ENCODE measurements at regions not wholly inside any gene's neighbourhood (a gene's known extent, or its start where the extent isn't known, plus 50 kb on each side); places are given as distances from the start of the nearest gene placed in this dataset.

- TF ChIP-seq, protein P1, sequence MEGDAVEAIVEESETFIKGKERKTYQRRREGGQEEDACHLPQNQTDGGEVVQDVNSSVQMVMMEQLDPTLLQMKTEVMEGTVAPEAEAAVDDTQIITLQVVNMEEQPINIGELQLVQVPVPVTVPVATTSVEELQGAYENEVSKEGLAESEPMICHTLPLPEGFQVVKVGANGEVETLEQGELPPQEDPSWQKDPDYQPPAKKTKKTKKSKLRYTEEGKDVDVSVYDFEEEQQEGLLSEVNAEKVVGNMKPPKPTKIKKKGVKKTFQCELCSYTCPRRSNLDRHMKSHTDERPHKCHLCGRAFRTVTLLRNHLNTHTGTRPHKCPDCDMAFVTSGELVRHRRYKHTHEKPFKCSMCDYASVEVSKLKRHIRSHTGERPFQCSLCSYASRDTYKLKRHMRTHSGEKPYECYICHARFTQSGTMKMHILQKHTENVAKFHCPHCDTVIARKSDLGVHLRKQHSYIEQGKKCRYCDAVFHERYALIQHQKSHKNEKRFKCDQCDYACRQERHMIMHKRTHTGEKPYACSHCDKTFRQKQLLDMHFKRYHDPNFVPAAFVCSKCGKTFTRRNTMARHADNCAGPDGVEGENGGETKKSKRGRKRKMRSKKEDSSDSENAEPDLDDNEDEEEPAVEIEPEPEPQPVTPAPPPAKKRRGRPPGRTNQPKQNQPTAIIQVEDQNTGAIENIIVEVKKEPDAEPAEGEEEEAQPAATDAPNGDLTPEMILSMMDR (conservative IDR thresholded peaks at IDR 0.05; ENCODE audit: low read depth, low read length), result no peak
- no peak overlapping the region for H3K4me3 ChIP-seq (ENCODE audit: low read depth, low read length)
- peak; percentile 64 for DNase-seq (ENCODE audit: low read depth)
Measured at GRCh38 chr17:59451706-59452105, 113.7 kb upstream of the DHX40 start.

GRCh38 chr17:59454633-59455105 lies 110.7 kb upstream of the DHX40 start:
- DNase-seq (ENCODE audit: low read depth), result no peak
- TF ChIP-seq, protein P1 (conservative IDR thresholded peaks at IDR 0.05; ENCODE audit: low read depth, low read length), result no peak

DNA sequence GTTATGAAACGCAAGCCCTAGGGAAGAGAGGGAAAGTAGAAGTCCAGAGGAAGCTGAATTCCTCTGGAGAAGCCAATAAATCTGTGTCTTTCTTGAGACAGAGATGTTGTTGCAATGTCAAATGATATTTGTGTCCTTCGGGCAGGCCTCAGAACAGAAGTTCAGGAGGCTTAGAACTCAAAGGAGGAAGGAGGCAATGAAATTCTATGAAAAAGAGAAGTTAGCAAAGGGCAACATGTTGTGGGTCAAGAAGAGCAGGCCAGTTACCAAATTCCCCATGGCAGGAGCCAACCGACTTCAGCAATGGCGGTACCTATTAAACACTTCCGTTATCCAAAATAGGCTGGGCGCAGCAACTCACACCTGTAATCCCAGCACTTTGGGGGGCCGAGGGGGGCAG lies 109.0 kb upstream of the DHX40 start:
- TF ChIP-seq, protein P1 (conservative IDR thresholded peaks at IDR 0.05; ENCODE audit: low read depth, low read length), result no peak
- no peak for DNase-seq (ENCODE audit: low read depth)
- H3K4me3 ChIP-seq (ENCODE audit: low read depth, low read length), result no peak overlapping the region

More at GRCh38 chr17:59454633-59455105, 110.7 kb upstream of the DHX40 start:
- H3K4me3 ChIP-seq (ENCODE audit: low read depth, low read length), result no peak overlapping the region

GRCh38 chr17:59456923-59457615 lies 108.3 kb upstream of the DHX40 start:
- no peak overlapping the region for H3K4me3 ChIP-seq (ENCODE audit: low read depth, low read length)
- TF ChIP-seq, protein P1 (conservative IDR thresholded peaks at IDR 0.05; ENCODE audit: low read depth, low read length), result no peak
- no peak for DNase-seq (ENCODE audit: low read depth)

GRCh38 chr17:59462385-59462784 lies 103.0 kb upstream of the DHX40 start:
- DNase-seq (ENCODE audit: low read depth), result no peak
- TF ChIP-seq, protein P1 (conservative IDR thresholded peaks at IDR 0.05; ENCODE audit: low read depth, low read length), result no peak
- no peak overlapping the region for H3K4me3 ChIP-seq (ENCODE audit: low read depth, low read length)

DNA sequence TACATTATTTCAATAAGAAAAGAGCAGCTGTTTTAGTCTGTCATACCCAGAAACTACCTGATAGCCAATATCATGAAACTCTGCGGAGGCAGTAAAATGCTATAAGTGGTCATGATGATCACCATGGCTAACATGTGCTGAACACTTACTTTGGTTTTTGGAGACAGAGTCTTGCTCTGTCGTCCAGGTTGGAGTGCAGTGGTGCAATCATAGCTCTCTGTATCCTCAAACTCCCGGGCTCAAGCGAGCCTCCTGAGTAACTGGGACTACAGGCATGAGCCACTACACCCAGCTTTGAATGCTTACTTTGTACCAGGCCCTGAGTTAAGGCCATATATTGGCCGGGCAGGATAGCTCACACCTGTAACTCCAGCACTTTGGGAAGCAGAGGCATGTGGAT lies 101.2 kb upstream of the DHX40 start:
- no peak overlapping the region for H3K4me3 ChIP-seq (ENCODE audit: low read depth, low read length)
- no peak for DNase-seq (ENCODE audit: low read depth)
- TF ChIP-seq, protein P1 (conservative IDR thresholded peaks at IDR 0.05; ENCODE audit: low read depth, low read length), result no peak

- TF ChIP-seq, protein P1 (conservative IDR thresholded peaks at IDR 0.05; ENCODE audit: low read depth, low read length), result no peak
- DNase-seq (ENCODE audit: low read depth), result no peak
- H3K4me3 ChIP-seq (ENCODE audit: low read depth, low read length), result no peak overlapping the region
Measured at GRCh38 chr17:59465949-59466307, 99.5 kb upstream of the DHX40 start.
